ENCODE measurements at regions not wholly inside any gene's neighbourhood (a gene's known extent, or its start where the extent isn't known, plus 50 kb on each side); places are given as distances from the start of the nearest gene placed in this dataset.

DNA sequence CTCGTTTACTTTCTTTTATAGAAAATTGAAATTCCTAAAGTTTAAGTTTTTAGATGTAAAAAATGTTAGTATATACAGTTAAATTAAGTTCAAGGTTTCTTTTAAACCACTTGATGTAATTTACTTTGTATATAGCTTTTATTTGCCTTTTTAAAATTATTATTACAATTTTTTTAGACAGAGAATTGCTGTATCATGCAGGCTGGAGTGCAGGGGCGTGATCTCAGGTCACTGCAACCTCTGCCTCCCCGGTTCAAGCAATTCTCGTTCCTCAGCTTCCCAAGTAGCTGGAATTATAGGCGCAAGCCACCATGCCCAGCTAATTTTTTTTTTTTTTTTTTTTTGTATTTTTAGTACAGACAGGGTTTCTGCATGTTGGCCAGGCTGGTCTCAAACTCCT is 75.0 kb downstream of the KCNRG start:
- TF ChIP-seq CTCF (conservative IDR thresholded peaks at IDR 0.05; ENCODE audit: low read depth, low read length) = no peak
- no peak for TF ChIP-seq EZH2 (IDR thresholded peaks at IDR 0.05; ENCODE audit: borderline replicate concordance, low read depth, low read length, poor library complexity, severe bottlenecking)
